ENCODE measurements at regions not wholly inside any gene's neighbourhood (a gene's known extent, or its start where the extent isn't known, plus 50 kb on each side); places are given as distances from the start of the nearest gene placed in this dataset.

DNA sequence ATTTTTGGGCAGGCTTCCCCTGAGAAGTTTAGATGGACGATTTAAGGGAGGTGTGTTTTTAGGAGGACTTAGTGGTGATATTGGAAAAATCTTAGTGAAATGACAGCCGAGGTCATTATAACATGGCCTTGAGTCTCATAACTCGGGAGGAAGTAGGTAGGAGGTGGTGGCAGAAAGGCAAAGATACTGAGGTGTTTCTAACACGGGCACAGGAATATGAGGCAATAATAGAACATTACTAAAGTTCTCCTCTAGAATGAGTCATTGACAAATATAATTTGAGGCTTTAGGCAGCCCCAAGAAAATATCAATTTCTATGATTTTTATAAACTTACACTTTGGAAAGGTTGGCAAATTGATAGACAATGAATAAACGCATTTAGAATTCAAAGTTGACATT, 146.1 kb upstream of the ZEB2 start:
- no peak overlapping the region for H2AFZ ChIP-seq (ENCODE audit: low read length)
- no peak overlapping the region for H3K4me2 ChIP-seq (ENCODE audit: insufficient read depth, insufficient read length, low read length)
- H2BK12ac ChIP-seq (ENCODE audit: insufficient read length, low read depth, low read length): no peak overlapping the region
- no peaks in the 10 kb centered on the region for H4K20me1 ChIP-seq (ENCODE audit: control insufficient read depth, insufficient read depth, insufficient read length)
- H3K23ac ChIP-seq (ENCODE audit: insufficient read length, low read depth, low read length): no peak overlapping the region
- H4K5ac ChIP-seq (ENCODE audit: insufficient read length, low read depth, low read length): no peak overlapping the region
- TF ChIP-seq, protein P1, sequence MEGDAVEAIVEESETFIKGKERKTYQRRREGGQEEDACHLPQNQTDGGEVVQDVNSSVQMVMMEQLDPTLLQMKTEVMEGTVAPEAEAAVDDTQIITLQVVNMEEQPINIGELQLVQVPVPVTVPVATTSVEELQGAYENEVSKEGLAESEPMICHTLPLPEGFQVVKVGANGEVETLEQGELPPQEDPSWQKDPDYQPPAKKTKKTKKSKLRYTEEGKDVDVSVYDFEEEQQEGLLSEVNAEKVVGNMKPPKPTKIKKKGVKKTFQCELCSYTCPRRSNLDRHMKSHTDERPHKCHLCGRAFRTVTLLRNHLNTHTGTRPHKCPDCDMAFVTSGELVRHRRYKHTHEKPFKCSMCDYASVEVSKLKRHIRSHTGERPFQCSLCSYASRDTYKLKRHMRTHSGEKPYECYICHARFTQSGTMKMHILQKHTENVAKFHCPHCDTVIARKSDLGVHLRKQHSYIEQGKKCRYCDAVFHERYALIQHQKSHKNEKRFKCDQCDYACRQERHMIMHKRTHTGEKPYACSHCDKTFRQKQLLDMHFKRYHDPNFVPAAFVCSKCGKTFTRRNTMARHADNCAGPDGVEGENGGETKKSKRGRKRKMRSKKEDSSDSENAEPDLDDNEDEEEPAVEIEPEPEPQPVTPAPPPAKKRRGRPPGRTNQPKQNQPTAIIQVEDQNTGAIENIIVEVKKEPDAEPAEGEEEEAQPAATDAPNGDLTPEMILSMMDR (conservative IDR thresholded peaks at IDR 0.05): no peak
- no peaks in the 10 kb centered on the region for H3K27me3 ChIP-seq (ENCODE audit: insufficient read depth, low read length)
- no peak overlapping the region for H2BK120ac ChIP-seq (ENCODE audit: low read depth, low read length, poor library complexity, severe bottlenecking)
- H3K4ac ChIP-seq (ENCODE audit: low read depth, low read length): no peak overlapping the region
- no peak overlapping the region for H3K4me3 Mint-ChIP-seq
- no peak overlapping the region for H2BK20ac ChIP-seq (ENCODE audit: low read depth, low read length, poor library complexity, severe bottlenecking)
- peaks cover 18 to 31% of the 10 kb centered on the region in 2 experiments for H3K4me1 Mint-ChIP-seq
- H3K4me1 ChIP-seq (ENCODE audit: insufficient read depth, low read length): no peaks in the 10 kb centered on the region; the same call in 1 of the 2 replicates
- H4K8ac ChIP-seq (replicated peaks; ENCODE audit: insufficient read length, low read depth, low read length): no peak overlapping the region
- no peak overlapping the region for H2AK5ac ChIP-seq (ENCODE audit: insufficient read length, low read length)
- no peaks in the 10 kb centered on the region for H3K9me3 ChIP-seq (ENCODE audit: control insufficient read depth, low read depth, low read length)
- no peak overlapping the region for H2BK5ac ChIP-seq (ENCODE audit: insufficient read length, low read length)
- DNase-seq: no peak
- no peaks in the 10 kb centered on the region for H3K23me2 ChIP-seq (ENCODE audit: insufficient read length, low read depth, low read length, poor library complexity, severe bottlenecking)
- H3K36me3 Mint-ChIP-seq (ENCODE audit: insufficient read depth in 1 of 3, low read depth in 3 of 3): no peaks in the 10 kb centered on the region
- WGBS (ENCODE audit: extremely low coverage, insufficient read length, low lambda C conversion rate): no CpG with 5 or more reads among the region's 5 CpGs
- H3K56ac ChIP-seq (ENCODE audit: insufficient read length, low read depth, low read length): no peak overlapping the region
- H3K79me1 ChIP-seq (ENCODE audit: insufficient read depth, low read depth, low read length, poor library complexity, severe bottlenecking): no peaks in the 10 kb centered on the region
- H4K91ac ChIP-seq (ENCODE audit: insufficient read length, low read depth, low read length): no peak overlapping the region
- no peaks in the 10 kb centered on the region for H3K79me2 ChIP-seq (ENCODE audit: insufficient read depth, low read length)
- H3K27ac ChIP-seq (ENCODE audit: insufficient read length, low read depth, low read length): no peak overlapping the region
- no peak overlapping the region for H3T11ph ChIP-seq (ENCODE audit: low read length)
- no peak overlapping the region for H3K9ac ChIP-seq (ENCODE audit: extremely low read depth, insufficient read length, low read length)
- no peak overlapping the region for H3K18ac ChIP-seq (ENCODE audit: insufficient read length, low read depth, low read length)
- no peak overlapping the region for H3K14ac ChIP-seq (ENCODE audit: insufficient read depth, low read length)
- H2BK15ac ChIP-seq (ENCODE audit: low read depth, low read length): no peak overlapping the region
- no peaks in the 10 kb centered on the region for H3K27me3 Mint-ChIP-seq (ENCODE audit: low read depth)
- H3K27ac Mint-ChIP-seq: no peak overlapping the region
- H3K9me3 Mint-ChIP-seq: no peaks in the 10 kb centered on the region
